ENCODE measurements at regions not wholly inside any gene's neighbourhood (a gene's known extent, or its start where the extent isn't known, plus 50 kb on each side); places are given as distances from the start of the nearest gene placed in this dataset.

DNA sequence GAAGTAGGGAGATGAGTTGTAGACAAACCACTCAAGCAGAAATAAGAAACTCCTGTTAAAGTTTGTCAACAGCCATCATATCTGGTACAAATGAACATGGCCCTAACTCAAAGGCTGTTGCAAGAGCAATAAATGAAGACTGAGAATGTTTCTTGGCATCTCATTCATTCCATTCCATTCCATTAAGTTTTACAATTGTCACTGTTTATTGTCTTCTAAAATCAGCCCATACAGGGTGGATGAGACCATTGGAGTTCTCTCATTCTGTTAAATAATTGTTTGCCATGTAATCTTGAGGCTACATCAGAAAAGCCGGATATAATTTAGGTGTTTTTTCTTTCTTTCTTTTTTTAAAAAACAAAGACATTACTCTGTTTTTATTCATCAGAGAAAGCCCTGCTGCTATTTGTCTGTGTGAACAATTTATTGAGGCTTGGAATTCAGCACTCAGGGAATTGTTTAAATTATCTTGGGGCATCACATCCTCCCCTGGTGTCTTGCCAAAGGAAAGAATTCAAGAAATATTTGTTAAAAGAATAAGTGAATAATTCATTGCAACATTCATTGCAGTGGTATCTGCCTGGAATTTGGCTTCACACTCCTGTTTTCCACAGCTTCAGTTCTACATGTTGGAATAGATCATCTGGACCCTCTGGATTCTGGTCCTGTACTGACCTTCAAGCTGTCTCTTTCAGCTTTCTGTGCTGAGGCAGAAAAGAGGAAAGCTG lies 604.5 kb downstream of the PLPP3 start:
- WGBS, 2 donors (ENCODE audit: extremely low coverage in 2 of 2, insufficient read length in 2 of 2, insufficient replicate concordance in 1 of 2): no CpG with 5 or more reads among the region's 1 CpG
- H3K4me3 ChIP-seq (ENCODE audit: low read length in 2 of 2): no peak overlapping the region
- no peak overlapping the region for H2AFZ ChIP-seq (ENCODE audit: low read length)
- H4K91ac ChIP-seq (ENCODE audit: low read depth, low read length, poor library complexity): no peak overlapping the region
- H3K27ac ChIP-seq (replicated peaks; ENCODE audit: low read length): no peak overlapping the region
- peaks cover 0 to 4% of the 10 kb centered on the region in 2 donors for H3K9me3 ChIP-seq (replicated peaks in 1 of 2; ENCODE audit: control insufficient read depth in 2 of 2, insufficient read depth in 1 of 2, low read depth in 1 of 2, low read length in 2 of 2)
- no peak overlapping the region for H3K9ac ChIP-seq (ENCODE audit: low read depth, low read length, poor library complexity)
- H3K4me2 ChIP-seq (ENCODE audit: insufficient read depth, low read length, poor library complexity, severe bottlenecking): no peak overlapping the region
- no peak overlapping the region for H3K18ac ChIP-seq (ENCODE audit: low read length)
- H4K8ac ChIP-seq (ENCODE audit: low read depth, low read length): no peak overlapping the region
- H3K79me1 ChIP-seq (ENCODE audit: low read depth, low read length): no peaks in the 10 kb centered on the region
- H2BK15ac ChIP-seq (ENCODE audit: low read length): no peak overlapping the region
- no peak overlapping the region for H2AK5ac ChIP-seq (ENCODE audit: low read depth, low read length)
- H3K23ac ChIP-seq (ENCODE audit: low read depth, low read length, poor library complexity): no peak overlapping the region
- no peak overlapping the region for H3K4ac ChIP-seq (ENCODE audit: low read length)
- DNase-seq (ENCODE audit: low spot score): no peak
- H2BK12ac ChIP-seq (ENCODE audit: low read length): no peak overlapping the region
- no peaks in the 10 kb centered on the region for H3K4me1 ChIP-seq (ENCODE audit: control insufficient read depth in 2 of 2, insufficient read depth in 1 of 2, low read depth in 1 of 2, low read length in 2 of 2)
- no peaks in the 10 kb centered on the region for H3K27me3 ChIP-seq (ENCODE audit: control insufficient read depth in 3 of 3, insufficient read depth in 3 of 3, low read depth in 1 of 3, low read length in 3 of 3)
- H3K14ac ChIP-seq (ENCODE audit: low read length): no peak overlapping the region
- H2BK120ac ChIP-seq (ENCODE audit: low read depth, low read length): no peak overlapping the region
- no peak overlapping the region for H2BK5ac ChIP-seq (ENCODE audit: low read length)
- H3K36me3 ChIP-seq (replicated peaks in 1 of 2; ENCODE audit: control insufficient read depth in 2 of 2, insufficient read depth in 2 of 2, low read length in 2 of 2): no peaks in the 10 kb centered on the region

DNA sequence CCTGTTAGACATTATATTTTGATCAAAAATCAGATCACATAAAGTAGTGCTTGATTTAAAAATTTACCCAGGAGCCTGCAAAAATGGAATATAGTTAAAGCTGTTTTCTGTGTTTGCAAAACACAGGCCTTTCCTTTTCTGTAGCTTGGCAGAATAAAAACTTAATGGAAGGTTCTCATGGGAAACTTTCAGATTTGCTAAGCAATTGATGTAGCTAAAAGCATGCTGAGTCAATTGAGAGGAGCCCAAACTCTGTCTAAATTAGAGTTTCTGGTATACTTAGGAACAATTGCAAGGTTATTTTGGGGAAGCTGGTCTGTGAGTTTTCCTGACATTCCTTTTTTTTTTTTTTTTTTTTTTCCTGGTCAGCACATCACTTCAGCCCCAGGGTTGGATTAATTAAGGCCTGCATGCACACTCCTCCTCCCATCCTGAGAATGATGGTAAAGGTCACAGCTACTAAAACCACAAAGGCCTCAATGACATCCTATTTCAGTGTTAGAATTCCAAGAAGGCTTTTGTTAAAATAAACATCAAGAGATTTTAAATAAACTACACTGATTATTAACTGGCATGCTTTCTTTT lies 608.7 kb downstream of the PLPP3 start:
- Histone ChIP-seq H3K14ac (ENCODE audit: low read length) (no peak overlapping the region), H3K9me3 (replicated peaks in 1 of 2; ENCODE audit: control insufficient read depth in 2 of 2, insufficient read depth in 1 of 2, low read depth in 1 of 2, low read length in 2 of 2) (peaks cover 0 to 4% of the 10 kb centered on the region in 2 donors), H3K4me1 (ENCODE audit: control insufficient read depth in 2 of 2, insufficient read depth in 1 of 2, low read depth in 1 of 2, low read length in 2 of 2) (peaks cover 0 to 2% of the 10 kb centered on the region in 2 donors), H3K9ac (ENCODE audit: low read depth, low read length, poor library complexity) (no peak overlapping the region), H3K4ac (ENCODE audit: low read length) (no peak overlapping the region), H3K36me3 (replicated peaks in 1 of 2; ENCODE audit: control insufficient read depth in 2 of 2, insufficient read depth in 2 of 2, low read length in 2 of 2) (no peaks in the 10 kb centered on the region), H4K8ac (ENCODE audit: low read depth, low read length) (no peak overlapping the region), H3K27ac (replicated peaks; ENCODE audit: low read length) (peak overlapping the region; percentile 50), H3K4me2 (ENCODE audit: insufficient read depth, low read length, poor library complexity, severe bottlenecking) (no peak overlapping the region), H3K23ac (ENCODE audit: low read depth, low read length, poor library complexity) (no peak overlapping the region), H2AFZ (ENCODE audit: low read length) (no peak overlapping the region), H4K91ac (ENCODE audit: low read depth, low read length, poor library complexity) (no peak overlapping the region), H2BK15ac (ENCODE audit: low read length) (no peak overlapping the region), H2AK5ac (ENCODE audit: low read depth, low read length) (no peak overlapping the region), H3K4me3 (ENCODE audit: low read length in 2 of 2) (no peak overlapping the region), H2BK12ac (ENCODE audit: low read length) (no peak overlapping the region), H3K27me3 (ENCODE audit: control insufficient read depth in 3 of 3, insufficient read depth in 3 of 3, low read depth in 1 of 3, low read length in 3 of 3) (no peaks in the 10 kb centered on the region), H3K79me1 (ENCODE audit: low read depth, low read length) (no peaks in the 10 kb centered on the region), H3K18ac (ENCODE audit: low read length) (no peak overlapping the region), H2BK120ac (ENCODE audit: low read depth, low read length) (no peak overlapping the region), H2BK5ac (ENCODE audit: low read length) (no peak overlapping the region)
- no peak for DNase-seq (ENCODE audit: low spot score)

DNA sequence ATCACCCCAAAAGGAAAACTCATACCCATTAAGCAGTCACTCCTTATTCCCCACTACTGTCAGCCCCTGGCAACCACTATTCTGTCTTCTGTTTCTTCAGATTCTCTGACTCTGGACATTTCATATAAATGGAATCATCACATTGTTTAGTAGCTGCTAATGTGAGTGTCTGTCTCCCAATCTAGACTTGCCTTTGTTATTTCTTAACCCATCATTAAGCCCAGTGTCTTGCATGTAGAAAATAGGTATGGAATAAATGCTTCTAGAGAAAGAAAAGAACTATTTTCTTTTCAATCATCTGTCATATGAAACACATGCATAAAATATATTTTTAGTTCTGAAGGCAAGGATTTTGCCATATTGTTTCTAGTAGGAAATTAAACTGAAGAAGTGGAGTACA lies 610.0 kb downstream of the PLPP3 start:
- H3K36me3 ChIP-seq (replicated peaks in 1 of 2; ENCODE audit: control insufficient read depth in 2 of 2, insufficient read depth in 2 of 2, low read length in 2 of 2): no peaks in the 10 kb centered on the region
- H2AFZ ChIP-seq (ENCODE audit: low read length): no peak overlapping the region
- no peaks in the 10 kb centered on the region for H3K79me1 ChIP-seq (ENCODE audit: low read depth, low read length)
- no peak overlapping the region for H2BK5ac ChIP-seq (ENCODE audit: low read length)
- no peak overlapping the region for H3K14ac ChIP-seq (ENCODE audit: low read length)
- no peak overlapping the region for H3K27ac ChIP-seq (replicated peaks; ENCODE audit: low read length)
- no peak overlapping the region for H4K91ac ChIP-seq (ENCODE audit: low read depth, low read length, poor library complexity)
- H2BK12ac ChIP-seq (ENCODE audit: low read length): no peak overlapping the region
- H3K23ac ChIP-seq (ENCODE audit: low read depth, low read length, poor library complexity): no peak overlapping the region
- no peak overlapping the region for H2BK15ac ChIP-seq (ENCODE audit: low read length)
- H4K8ac ChIP-seq (ENCODE audit: low read depth, low read length): no peak overlapping the region
- peaks cover 0 to 2% of the 10 kb centered on the region in 2 donors for H3K4me1 ChIP-seq (ENCODE audit: control insufficient read depth in 2 of 2, insufficient read depth in 1 of 2, low read depth in 1 of 2, low read length in 2 of 2)
- H3K4me2 ChIP-seq (ENCODE audit: insufficient read depth, low read length, poor library complexity, severe bottlenecking): no peak overlapping the region
- H3K9me3 ChIP-seq (replicated peaks in 1 of 2; ENCODE audit: control insufficient read depth in 2 of 2, insufficient read depth in 1 of 2, low read depth in 1 of 2, low read length in 2 of 2): peaks cover 0 to 2% of the 10 kb centered on the region in 2 donors
- no peaks in the 10 kb centered on the region for H3K27me3 ChIP-seq (ENCODE audit: control insufficient read depth in 3 of 3, insufficient read depth in 3 of 3, low read depth in 1 of 3, low read length in 3 of 3)
- H3K9ac ChIP-seq (ENCODE audit: low read depth, low read length, poor library complexity): no peak overlapping the region
- no peak overlapping the region for H3K4ac ChIP-seq (ENCODE audit: low read length)
- H2AK5ac ChIP-seq (ENCODE audit: low read depth, low read length): no peak overlapping the region
- H3K4me3 ChIP-seq (ENCODE audit: low read length in 2 of 2): no peak overlapping the region
- no peak for DNase-seq (ENCODE audit: low spot score)
- no peak overlapping the region for H2BK120ac ChIP-seq (ENCODE audit: low read depth, low read length)
- H3K18ac ChIP-seq (ENCODE audit: low read length): no peak overlapping the region

GRCh38 chr1:55968661-55969060 lies 610.7 kb downstream of the PLPP3 start:
- no peak overlapping the region for H3K4me3 ChIP-seq (ENCODE audit: low read length in 2 of 2)
- H3K14ac ChIP-seq (ENCODE audit: low read length): no peak overlapping the region
- H2BK120ac ChIP-seq (ENCODE audit: low read depth, low read length): no peak overlapping the region
- H3K36me3 ChIP-seq (replicated peaks in 1 of 2; ENCODE audit: control insufficient read depth in 2 of 2, insufficient read depth in 2 of 2, low read length in 2 of 2): no peaks in the 10 kb centered on the region
- H2AK5ac ChIP-seq (ENCODE audit: low read depth, low read length): no peak overlapping the region
- no peak overlapping the region for H2BK5ac ChIP-seq (ENCODE audit: low read length)
- no peak overlapping the region for H3K9ac ChIP-seq (ENCODE audit: low read depth, low read length, poor library complexity)
- no peaks in the 10 kb centered on the region for H3K79me1 ChIP-seq (ENCODE audit: low read depth, low read length)
- H2BK15ac ChIP-seq (ENCODE audit: low read length): no peak overlapping the region
- peaks cover 0 to 2% of the 10 kb centered on the region in 2 donors for H3K9me3 ChIP-seq (replicated peaks in 1 of 2; ENCODE audit: control insufficient read depth in 2 of 2, insufficient read depth in 1 of 2, low read depth in 1 of 2, low read length in 2 of 2)
- H4K8ac ChIP-seq (ENCODE audit: low read depth, low read length): no peak overlapping the region
- H3K27me3 ChIP-seq (ENCODE audit: control insufficient read depth in 3 of 3, insufficient read depth in 3 of 3, low read depth in 1 of 3, low read length in 3 of 3): no peaks in the 10 kb centered on the region
- no peak overlapping the region for H2AFZ ChIP-seq (ENCODE audit: low read length)
- no peak for DNase-seq (ENCODE audit: low spot score)
- no peak overlapping the region for H4K91ac ChIP-seq (ENCODE audit: low read depth, low read length, poor library complexity)
- H3K23ac ChIP-seq (ENCODE audit: low read depth, low read length, poor library complexity): no peak overlapping the region
- H3K4me2 ChIP-seq (ENCODE audit: insufficient read depth, low read length, poor library complexity, severe bottlenecking): no peak overlapping the region
- no peak overlapping the region for H2BK12ac ChIP-seq (ENCODE audit: low read length)
- H3K18ac ChIP-seq (ENCODE audit: low read length): no peak overlapping the region
- WGBS, 2 donors (ENCODE audit: extremely low coverage in 2 of 2, insufficient read length in 2 of 2, insufficient replicate concordance in 1 of 2): no CpG with 5 or more reads among the region's 7 CpGs
- no peak overlapping the region for H3K4ac ChIP-seq (ENCODE audit: low read length)
- H3K4me1 ChIP-seq (ENCODE audit: control insufficient read depth in 2 of 2, insufficient read depth in 1 of 2, low read depth in 1 of 2, low read length in 2 of 2): peaks cover 0 to 2% of the 10 kb centered on the region in 2 donors
- no peak overlapping the region for H3K27ac ChIP-seq (replicated peaks; ENCODE audit: low read length)

Measured in neuronal stem cell (in vitro differentiated cells).